ENCODE measurements at regions not wholly inside any gene's neighbourhood (a gene's known extent, or its start where the extent isn't known, plus 50 kb on each side); places are given as distances from the start of the nearest gene placed in this dataset.
"Not testable (repeated sequence)": the region's sequence is repeated elsewhere in the genome, so short reads cannot be mapped to it uniquely, and the experiment has no call there.

DNA sequence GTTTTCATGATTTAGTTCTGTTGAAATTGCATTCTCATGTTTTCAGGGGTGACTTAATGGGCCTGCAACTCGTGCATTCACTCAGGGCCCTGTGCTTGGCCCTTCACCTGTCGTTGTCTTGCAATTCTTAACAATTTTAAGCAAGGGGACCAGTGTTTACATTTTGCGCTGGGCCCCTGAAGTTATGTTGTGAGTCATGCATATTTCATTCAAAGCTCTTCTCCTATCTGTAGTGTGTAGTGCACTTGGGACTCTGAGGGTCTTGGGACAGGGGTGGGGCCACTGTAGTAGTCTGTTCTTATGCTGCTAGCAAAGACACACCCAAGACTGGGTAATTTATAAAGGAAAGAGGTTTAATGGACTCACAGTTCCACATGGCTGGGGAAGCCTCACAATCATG, 211.2 kb upstream of the RXFP2 start:
- ATAC-seq (no peak), DNase-seq (no peak)
- ChIA-PET POLR2A (no interaction called here), CTCF (no interaction called here)
- H3K9me3 Mint-ChIP-seq (ENCODE audit: insufficient read depth) = no peaks in the 10 kb centered on the region
- H3K4me3 Mint-ChIP-seq = no peak overlapping the region
- H3K27ac Mint-ChIP-seq = no peak overlapping the region
- H3K36me3 Mint-ChIP-seq (ENCODE audit: low read depth) = no peaks in the 10 kb centered on the region
- H3K4me1 Mint-ChIP-seq (ENCODE audit: low read depth) = no peaks in the 10 kb centered on the region
- no peaks in the 10 kb centered on the region for H3K27me3 Mint-ChIP-seq (ENCODE audit: low read depth)

DNA sequence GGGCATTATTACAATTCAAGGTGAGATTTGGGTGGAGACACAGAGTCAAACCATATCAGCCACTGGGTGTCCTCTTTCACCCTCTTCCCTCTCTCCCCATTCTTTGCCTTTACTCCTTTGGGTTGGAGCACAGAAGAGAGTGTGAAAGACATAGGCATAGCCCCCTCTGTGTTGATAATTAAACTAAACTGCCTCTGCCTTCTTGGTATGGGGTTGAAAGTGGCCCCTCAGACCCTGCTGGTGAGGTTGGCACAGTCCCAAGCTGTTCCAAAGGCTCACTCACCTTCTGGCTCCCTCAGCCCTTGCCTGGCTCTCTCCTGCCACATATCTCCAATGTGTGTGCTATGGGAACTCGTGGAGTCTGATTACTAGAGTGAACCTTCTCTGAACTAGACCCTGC, 210.6 kb upstream of the RXFP2 start:
- no peaks in the 10 kb centered on the region for H3K27me3 Mint-ChIP-seq (ENCODE audit: low read depth)
- ChIA-PET POLR2A (no interaction called here), CTCF (no interaction called here)
- H3K4me1 Mint-ChIP-seq (ENCODE audit: low read depth) = no peaks in the 10 kb centered on the region
- no peak overlapping the region for H3K4me3 Mint-ChIP-seq
- H3K36me3 Mint-ChIP-seq (ENCODE audit: low read depth) = no peaks in the 10 kb centered on the region
- H3K27ac Mint-ChIP-seq = no peak overlapping the region
- H3K9me3 Mint-ChIP-seq (ENCODE audit: insufficient read depth) = no peaks in the 10 kb centered on the region
- ATAC-seq (no peak), DNase-seq (no peak)

DNA sequence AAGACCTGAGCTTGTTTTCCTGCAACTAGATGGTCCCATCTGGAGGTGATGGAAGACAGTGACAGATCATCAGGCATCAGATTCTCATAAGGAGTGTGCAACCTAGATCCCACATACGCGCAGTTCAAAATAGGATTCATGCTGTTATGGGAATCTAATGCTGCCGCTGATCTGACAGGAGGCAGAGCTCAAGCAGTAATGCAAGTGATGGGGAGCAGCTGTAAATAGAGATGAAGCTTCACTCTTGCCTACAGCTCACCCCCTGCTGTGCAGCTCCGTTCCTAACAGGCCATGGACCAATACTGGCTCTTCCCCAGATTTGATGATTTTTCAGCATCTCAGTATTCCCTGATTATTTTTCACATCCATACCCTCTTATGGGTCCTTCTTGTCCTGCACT, 208.4 kb upstream of the RXFP2 start:
- no peak for ATAC-seq
- Mint-ChIP-seq H3K4me1 (ENCODE audit: low read depth) (no peaks in the 10 kb centered on the region), H3K4me3 (no peak overlapping the region), H3K9me3 (ENCODE audit: insufficient read depth) (no peaks in the 10 kb centered on the region), H3K27me3 (ENCODE audit: low read depth) (no peaks in the 10 kb centered on the region), H3K36me3 (ENCODE audit: low read depth) (no peaks in the 10 kb centered on the region), H3K27ac (no peak overlapping the region)
- ChIA-PET POLR2A (no interaction called here), CTCF (no interaction called here)
- DNase-seq = no peak

DNA sequence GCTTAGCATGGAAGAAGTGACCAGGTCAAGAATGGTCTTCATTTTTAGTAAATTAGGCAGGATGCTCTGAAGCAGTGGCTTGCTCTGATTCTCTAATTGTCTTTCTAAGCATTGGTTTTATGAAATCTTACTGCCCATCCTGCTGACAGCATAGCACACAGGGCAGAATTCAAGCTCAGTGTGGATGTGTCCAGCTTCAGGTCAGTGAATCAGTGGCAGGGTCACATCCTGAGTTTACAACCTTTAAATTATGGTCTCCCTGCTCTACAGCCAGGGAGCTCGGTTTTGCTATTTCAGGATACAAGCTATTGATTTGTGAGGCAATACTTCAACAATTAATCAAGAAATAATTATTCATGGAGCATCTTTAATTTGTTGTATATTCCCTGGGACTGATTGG, 202.3 kb upstream of the RXFP2 start:
- ChIA-PET CTCF (no interaction called here), POLR2A (no interaction called here)
- H3K4me3 Mint-ChIP-seq = no peak overlapping the region
- no peak overlapping the region for H3K27ac Mint-ChIP-seq
- ATAC-seq (no peak), DNase-seq (no peak)
- H3K27me3 Mint-ChIP-seq (ENCODE audit: low read depth) = no peaks in the 10 kb centered on the region
- H3K9me3 Mint-ChIP-seq (ENCODE audit: insufficient read depth) = no peaks in the 10 kb centered on the region
- no peaks in the 10 kb centered on the region for H3K4me1 Mint-ChIP-seq (ENCODE audit: low read depth)
- H3K36me3 Mint-ChIP-seq (ENCODE audit: low read depth) = no peaks in the 10 kb centered on the region

DNA sequence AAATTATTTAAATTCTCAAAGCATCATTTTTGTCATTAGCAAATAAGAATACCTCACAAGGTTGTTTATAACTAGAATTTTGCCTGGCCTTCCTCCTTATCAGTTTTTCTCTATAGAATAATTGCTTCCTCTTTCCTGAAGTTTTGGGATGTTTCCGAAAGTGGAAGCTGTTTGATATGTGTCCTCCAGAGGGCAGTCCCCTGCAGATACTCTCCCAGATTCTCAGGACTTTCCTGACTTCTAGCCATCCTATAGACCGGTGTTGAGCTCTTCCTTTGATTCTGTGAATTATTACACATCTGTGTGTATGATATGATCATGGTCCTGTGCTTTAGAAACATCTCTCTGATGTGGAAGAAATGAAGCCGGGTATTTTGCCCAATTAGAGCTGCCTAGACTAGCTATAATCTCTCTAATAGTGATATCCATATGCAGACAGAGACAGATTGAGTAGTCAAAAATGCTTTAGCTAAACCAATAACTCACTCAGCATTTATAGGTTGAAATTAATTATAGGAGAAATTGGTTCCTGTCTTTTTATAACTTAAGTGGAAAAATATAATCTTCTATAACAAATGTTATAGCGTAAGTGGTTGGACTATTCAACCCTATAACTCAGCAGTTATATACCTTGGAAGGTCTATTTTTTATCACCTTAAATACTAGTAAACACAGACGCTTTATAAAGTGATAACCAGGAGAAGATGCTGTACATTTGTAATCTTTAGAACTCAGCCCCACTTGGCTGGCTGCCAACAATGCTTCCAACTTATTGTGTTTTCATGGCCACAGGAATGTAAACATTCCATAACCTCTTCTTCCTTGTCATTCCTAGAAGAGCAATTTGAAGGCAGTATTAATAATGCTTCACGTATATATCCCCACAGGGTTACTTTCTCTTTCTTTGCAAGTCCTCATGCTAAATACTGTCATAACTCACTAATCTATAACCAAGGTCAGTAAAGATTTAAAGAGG, 201.0 kb upstream of the RXFP2 start:
- Mint-ChIP-seq H3K36me3 (ENCODE audit: low read depth) (no peaks in the 10 kb centered on the region), H3K27ac (no peak overlapping the region), H3K4me1 (ENCODE audit: low read depth) (no peaks in the 10 kb centered on the region), H3K9me3 (ENCODE audit: insufficient read depth) (no peaks in the 10 kb centered on the region), H3K4me3 (no peak overlapping the region), H3K27me3 (ENCODE audit: low read depth) (no peaks in the 10 kb centered on the region)
- ATAC-seq (no peak), DNase-seq (no peak)
- ChIA-PET CTCF (no interaction called here), POLR2A (no interaction called here)

DNA sequence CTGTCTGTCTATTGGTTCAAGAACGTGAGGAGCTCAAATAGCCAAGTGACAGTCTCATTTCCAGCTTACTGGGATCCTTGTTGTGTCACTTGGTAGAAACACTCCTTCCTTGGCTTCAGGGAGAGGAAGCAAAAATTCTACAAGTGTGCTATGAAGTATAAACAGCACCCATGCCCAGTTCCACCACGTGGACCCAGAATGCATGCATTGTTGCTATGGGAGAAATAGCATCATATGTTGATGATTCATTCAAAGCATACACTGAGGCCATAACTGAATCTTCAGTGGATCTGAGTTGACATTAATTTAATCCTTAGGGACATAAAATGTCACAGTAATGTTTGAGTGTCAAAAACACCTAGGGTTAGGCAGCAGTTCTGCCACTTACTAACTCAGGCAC, 199.0 kb upstream of the RXFP2 start:
- Mint-ChIP-seq H3K36me3 (ENCODE audit: low read depth) (no peaks in the 10 kb centered on the region), H3K4me3 (no peak overlapping the region), H3K9me3 (ENCODE audit: insufficient read depth) (no peaks in the 10 kb centered on the region), H3K27ac (no peak overlapping the region), H3K4me1 (ENCODE audit: low read depth) (no peaks in the 10 kb centered on the region), H3K27me3 (ENCODE audit: low read depth) (no peaks in the 10 kb centered on the region)
- POLR2A ChIA-PET = no interaction called here
- DNase-seq (no peak), ATAC-seq (no peak)
- CTCF ChIA-PET = no interaction called here

DNA sequence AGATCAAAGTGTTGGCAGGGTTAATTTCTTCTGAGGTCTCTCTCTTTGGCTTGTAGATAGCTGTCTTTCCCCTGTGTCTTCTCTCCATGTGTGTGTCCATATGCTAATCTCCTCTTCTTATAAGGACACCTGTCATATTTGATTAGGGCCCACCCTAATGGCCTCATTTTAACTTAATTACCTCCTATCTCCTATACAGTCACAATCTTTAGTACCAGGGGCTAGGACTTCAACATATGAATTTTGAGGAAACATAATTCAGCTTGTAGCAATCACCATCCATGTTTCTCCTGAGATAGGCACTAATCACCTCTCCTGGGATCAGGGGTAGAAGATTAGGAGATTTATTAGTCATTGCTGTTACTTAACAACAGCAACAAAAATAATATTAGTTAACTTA, 196.1 kb upstream of the RXFP2 start:
- Mint-ChIP-seq H3K27ac (no peak overlapping the region), H3K4me1 (ENCODE audit: low read depth) (no peaks in the 10 kb centered on the region), H3K9me3 (ENCODE audit: insufficient read depth) (no peaks in the 10 kb centered on the region), H3K27me3 (ENCODE audit: low read depth) (no peaks in the 10 kb centered on the region), H3K36me3 (ENCODE audit: low read depth) (no peaks in the 10 kb centered on the region), H3K4me3 (no peak overlapping the region)
- ChIA-PET POLR2A (no interaction called here), CTCF (no interaction called here)
- ATAC-seq (no peak), DNase-seq (no peak)

DNA sequence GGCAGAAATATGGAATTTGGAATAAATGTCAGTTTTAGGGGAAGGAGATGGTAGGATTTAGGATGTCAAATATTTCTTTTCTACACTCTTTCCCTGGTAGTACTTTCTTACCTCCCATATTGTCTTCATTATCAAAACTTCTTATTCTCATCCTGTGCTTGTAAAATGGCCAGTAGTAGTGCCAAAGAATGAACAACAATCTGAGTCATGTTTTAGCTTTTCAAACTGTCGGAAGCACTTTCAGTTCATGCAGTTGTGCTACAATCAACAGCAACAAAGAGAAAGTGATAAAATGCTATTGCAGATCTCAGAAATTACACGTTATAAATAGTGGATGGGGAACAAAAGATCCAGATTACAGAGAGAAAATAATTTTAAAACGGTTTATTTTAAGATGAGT, 193.7 kb upstream of the RXFP2 start:
- Mint-ChIP-seq H3K27me3 (ENCODE audit: low read depth) (no peaks in the 10 kb centered on the region), H3K4me1 (ENCODE audit: low read depth) (no peaks in the 10 kb centered on the region), H3K36me3 (ENCODE audit: low read depth) (no peaks in the 10 kb centered on the region), H3K4me3 (no peak overlapping the region), H3K9me3 (ENCODE audit: insufficient read depth) (no peaks in the 10 kb centered on the region), H3K27ac (no peak overlapping the region)
- ChIA-PET POLR2A (no interaction called here), CTCF (no interaction called here)
- DNase-seq = no peak
- no peak for ATAC-seq

DNA sequence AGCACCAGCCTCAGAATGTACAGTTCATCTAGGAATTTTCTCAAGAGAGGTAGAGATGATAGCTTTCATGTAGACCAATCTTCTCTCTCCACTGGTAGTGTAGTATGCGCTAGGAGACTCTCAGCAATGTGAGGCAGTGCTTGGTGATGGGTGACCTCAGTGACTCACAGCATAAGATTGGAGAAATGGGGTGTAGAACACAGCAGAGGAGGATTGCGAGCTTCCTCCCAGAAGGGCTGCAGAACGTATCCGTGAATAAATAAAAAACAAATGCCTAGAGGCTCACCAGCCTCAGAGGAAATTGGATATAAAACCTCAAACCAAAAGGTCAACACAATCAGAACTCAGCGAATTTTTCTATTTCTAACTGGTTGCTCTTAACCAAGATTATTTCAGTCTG, 182.9 kb upstream of the RXFP2 start:
- no peak overlapping the region for H3K27ac Mint-ChIP-seq
- H3K36me3 Mint-ChIP-seq (ENCODE audit: low read depth) = no peaks in the 10 kb centered on the region
- no peaks in the 10 kb centered on the region for H3K27me3 Mint-ChIP-seq (ENCODE audit: low read depth)
- DNase-seq = no peak
- H3K9me3 Mint-ChIP-seq (ENCODE audit: insufficient read depth) = peaks cover 8% of the 10 kb centered on the region
- ChIA-PET POLR2A (no interaction called here), CTCF (no interaction called here)
- no peak overlapping the region for H3K4me3 Mint-ChIP-seq
- no peaks in the 10 kb centered on the region for H3K4me1 Mint-ChIP-seq (ENCODE audit: low read depth)
- no peak for ATAC-seq

DNA sequence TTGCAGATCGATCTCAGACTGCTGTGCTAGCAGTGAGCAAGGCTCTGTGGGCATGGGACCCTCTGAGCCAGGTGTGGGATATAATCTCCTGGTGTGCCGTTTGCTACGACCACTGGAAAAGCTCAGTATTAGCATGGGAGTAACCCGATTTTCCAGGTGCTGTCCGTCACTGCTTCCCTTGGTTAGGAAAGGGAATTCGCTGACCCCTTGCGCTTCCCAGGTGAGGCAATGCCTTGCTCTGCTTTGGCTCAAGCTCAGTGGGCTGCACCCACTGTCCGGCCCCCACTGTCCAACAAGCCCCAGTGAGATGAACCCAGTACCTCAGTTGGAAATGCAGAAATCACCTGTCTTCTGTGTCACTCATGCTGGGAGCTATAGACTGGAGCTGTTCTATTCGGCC, 155.1 kb upstream of the RXFP2 start:
- ATAC-seq; H3K36me3 Mint-ChIP-seq (ENCODE audit: low read depth); H3K27me3 Mint-ChIP-seq (ENCODE audit: low read depth); POLR2A ChIA-PET; H3K4me3 Mint-ChIP-seq; H3K9me3 Mint-ChIP-seq (ENCODE audit: insufficient read depth); DNase-seq; CTCF ChIA-PET; H3K27ac Mint-ChIP-seq; H3K4me1 Mint-ChIP-seq (ENCODE audit: low read depth): not testable (repeated sequence)

DNA sequence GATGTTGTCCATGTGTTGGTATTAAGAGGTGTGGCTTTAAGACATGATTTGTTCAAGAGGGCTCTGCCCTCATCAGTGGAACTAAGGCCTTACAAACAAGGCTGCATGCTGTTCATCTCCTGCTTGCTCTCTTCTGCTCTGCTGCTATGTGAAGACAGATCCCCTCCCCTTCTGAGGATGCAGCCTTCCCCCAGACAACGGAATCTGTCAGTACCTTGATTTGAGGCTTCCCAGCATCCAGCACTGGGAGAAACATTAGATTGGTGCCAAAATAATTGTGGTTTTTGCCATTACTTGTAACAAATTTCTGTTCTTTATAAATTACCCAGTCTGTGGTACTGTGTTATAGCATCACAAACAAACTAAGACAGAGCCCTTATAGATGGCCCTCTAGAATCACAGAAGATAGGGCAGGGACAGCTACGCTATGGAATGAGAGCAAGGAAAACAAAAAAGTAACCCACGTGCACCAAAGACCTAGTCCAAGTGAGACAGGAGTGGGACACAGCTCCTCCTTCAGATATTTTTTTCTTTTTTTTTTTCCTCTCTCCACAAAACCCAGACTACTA, 151.5 kb upstream of the RXFP2 start:
- no peaks in the 10 kb centered on the region for H3K27me3 Mint-ChIP-seq (ENCODE audit: low read depth)
- no peak for ATAC-seq
- no peaks in the 10 kb centered on the region for H3K36me3 Mint-ChIP-seq (ENCODE audit: low read depth)
- H3K9me3 Mint-ChIP-seq (ENCODE audit: insufficient read depth) = no peaks in the 10 kb centered on the region
- ChIA-PET CTCF (no interaction called here), POLR2A (no interaction called here)
- no peak overlapping the region for H3K27ac Mint-ChIP-seq
- DNase-seq = no peak
- no peak overlapping the region for H3K4me3 Mint-ChIP-seq
- H3K4me1 Mint-ChIP-seq (ENCODE audit: low read depth) = no peaks in the 10 kb centered on the region

DNA sequence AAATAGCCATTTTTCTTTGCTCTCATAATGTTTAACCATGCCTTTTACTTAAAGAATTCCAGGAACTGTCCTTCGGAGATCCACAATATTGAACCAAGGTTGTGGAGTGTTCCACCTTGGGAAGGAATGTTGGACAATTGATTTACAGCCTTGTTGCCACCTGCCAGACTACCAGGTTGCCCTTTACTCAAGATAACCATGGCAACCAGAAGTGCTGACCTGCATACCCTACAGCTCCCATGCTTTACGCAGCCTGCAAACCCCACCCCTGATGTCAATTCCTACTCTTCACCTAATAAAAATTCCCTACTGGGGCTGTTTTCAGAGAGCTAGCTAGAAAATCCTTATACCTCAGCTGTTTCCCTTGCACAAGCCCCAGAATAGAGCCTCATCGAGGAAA, 151.0 kb upstream of the RXFP2 start:
- H3K4me1 Mint-ChIP-seq (ENCODE audit: low read depth) = no peaks in the 10 kb centered on the region

DNA sequence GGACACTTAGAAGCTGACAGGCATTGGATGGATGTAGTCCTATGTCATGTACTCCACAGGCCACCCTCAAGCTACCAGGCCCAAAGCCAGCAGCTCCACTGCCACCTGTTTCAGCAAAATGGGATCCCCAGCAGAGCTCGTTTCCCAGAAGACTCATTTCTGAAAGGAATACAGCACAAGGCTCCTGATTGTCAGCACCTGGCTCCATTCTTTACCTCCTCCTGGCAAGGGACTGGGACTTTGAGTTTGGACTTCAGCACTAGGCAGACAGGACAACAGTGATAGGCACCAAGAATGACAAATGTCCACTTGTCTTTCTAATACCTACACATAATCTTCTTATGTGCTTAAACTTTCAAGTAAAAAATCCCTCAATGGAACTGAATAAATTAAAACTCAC, 150.4 kb upstream of the RXFP2 start:
- DNase-seq (no peak), ATAC-seq (no peak)
- POLR2A ChIA-PET = no interaction called here
- Mint-ChIP-seq H3K9me3 (ENCODE audit: insufficient read depth) (no peaks in the 10 kb centered on the region), H3K27me3 (ENCODE audit: low read depth) (no peaks in the 10 kb centered on the region), H3K4me1 (ENCODE audit: low read depth) (no peaks in the 10 kb centered on the region), H3K27ac (no peak overlapping the region), H3K36me3 (ENCODE audit: low read depth) (no peaks in the 10 kb centered on the region), H3K4me3 (no peak overlapping the region)
- CTCF ChIA-PET = no interaction called here

More for the DNA sequence above, 151.0 kb upstream of the RXFP2 start:
- DNase-seq (no peak), ATAC-seq (no peak)
- H3K36me3 Mint-ChIP-seq (ENCODE audit: low read depth) = no peaks in the 10 kb centered on the region
- POLR2A ChIA-PET = no interaction called here
- no peak overlapping the region for H3K4me3 Mint-ChIP-seq
- no peak overlapping the region for H3K27ac Mint-ChIP-seq
- H3K9me3 Mint-ChIP-seq (ENCODE audit: insufficient read depth) = no peaks in the 10 kb centered on the region
- no peaks in the 10 kb centered on the region for H3K27me3 Mint-ChIP-seq (ENCODE audit: low read depth)
- CTCF ChIA-PET = no interaction called here

Data from activated CD8-positive, alpha-beta T cell treated with anti-CD3 and anti-CD28 coated beads, Interleukin-2, amount 10 ng/mL, durations not matched to agents 7 days and 5 days (primary cell).